Kidney epithelial cell (primary cell): ENCODE measurements at regions not wholly inside any gene's neighbourhood (a gene's known extent, or its start where the extent isn't known, plus 50 kb on each side); places are given as distances from the start of the nearest gene placed in this dataset.
A peak's percentile ranks its signal among the peaks of the same experiment; 100 is the strongest.
"Not testable (repeated sequence)": the region's sequence is repeated elsewhere in the genome, so short reads cannot be mapped to it uniquely, and the experiment has no call there.

Experiments
- DNase-seq: peaks from one replicate; pipeline ENCODE4 v3.0.0-alpha.2; 2010; ENCODE audit warnings: low read depth
- H3K27me3 ChIP-seq: 2 replicates; pipeline ENCODE4 v1.6.0; 2011; ENCODE audit warnings: low read length; ENCODE audit not compliant: control insufficient read depth, insufficient read depth
- H3K36me3 ChIP-seq: 2 replicates; pipeline ENCODE4 v1.5.1; 2011; ENCODE audit warnings: low read length; ENCODE audit not compliant: control insufficient read depth, insufficient read depth
- H3K4me3 ChIP-seq: 2 replicates; pipeline ENCODE4 v1.5.1; 2011; ENCODE audit warnings: low read depth, mild to moderate bottlenecking, control low read depth, low read length
- TF ChIP-seq, protein P1 (sequence below): IDR thresholded peaks from 2 replicates; pipeline ENCODE4 v1.5.1; 2011; ENCODE audit warnings: mild to moderate bottlenecking, moderate library complexity, low read length, control low read depth, inconsistent platforms; ENCODE audit not compliant: insufficient read depth, poor library complexity, severe bottlenecking

DNA sequence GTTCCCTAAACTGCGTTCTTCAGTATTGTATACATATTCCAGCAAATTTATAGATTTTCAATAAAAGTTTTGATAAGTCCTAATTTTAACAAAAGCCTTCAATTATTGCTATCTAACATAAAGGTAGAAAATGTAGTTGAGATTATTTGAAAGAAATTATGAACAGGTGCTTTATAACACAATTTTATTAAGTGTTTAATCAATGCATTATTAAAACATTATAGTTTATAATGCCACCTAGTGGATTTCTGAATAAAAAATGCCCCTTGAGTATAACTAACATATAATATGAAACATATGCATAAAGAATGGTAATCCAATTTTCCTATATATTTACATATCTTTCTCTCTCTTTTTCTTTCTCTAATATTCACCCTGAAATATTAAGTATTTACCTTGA is 515.3 kb downstream of the SLC6A15 start:
- TF ChIP-seq, protein P1, sequence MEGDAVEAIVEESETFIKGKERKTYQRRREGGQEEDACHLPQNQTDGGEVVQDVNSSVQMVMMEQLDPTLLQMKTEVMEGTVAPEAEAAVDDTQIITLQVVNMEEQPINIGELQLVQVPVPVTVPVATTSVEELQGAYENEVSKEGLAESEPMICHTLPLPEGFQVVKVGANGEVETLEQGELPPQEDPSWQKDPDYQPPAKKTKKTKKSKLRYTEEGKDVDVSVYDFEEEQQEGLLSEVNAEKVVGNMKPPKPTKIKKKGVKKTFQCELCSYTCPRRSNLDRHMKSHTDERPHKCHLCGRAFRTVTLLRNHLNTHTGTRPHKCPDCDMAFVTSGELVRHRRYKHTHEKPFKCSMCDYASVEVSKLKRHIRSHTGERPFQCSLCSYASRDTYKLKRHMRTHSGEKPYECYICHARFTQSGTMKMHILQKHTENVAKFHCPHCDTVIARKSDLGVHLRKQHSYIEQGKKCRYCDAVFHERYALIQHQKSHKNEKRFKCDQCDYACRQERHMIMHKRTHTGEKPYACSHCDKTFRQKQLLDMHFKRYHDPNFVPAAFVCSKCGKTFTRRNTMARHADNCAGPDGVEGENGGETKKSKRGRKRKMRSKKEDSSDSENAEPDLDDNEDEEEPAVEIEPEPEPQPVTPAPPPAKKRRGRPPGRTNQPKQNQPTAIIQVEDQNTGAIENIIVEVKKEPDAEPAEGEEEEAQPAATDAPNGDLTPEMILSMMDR: peak; percentile 7
- DNase-seq: no peak

DNA sequence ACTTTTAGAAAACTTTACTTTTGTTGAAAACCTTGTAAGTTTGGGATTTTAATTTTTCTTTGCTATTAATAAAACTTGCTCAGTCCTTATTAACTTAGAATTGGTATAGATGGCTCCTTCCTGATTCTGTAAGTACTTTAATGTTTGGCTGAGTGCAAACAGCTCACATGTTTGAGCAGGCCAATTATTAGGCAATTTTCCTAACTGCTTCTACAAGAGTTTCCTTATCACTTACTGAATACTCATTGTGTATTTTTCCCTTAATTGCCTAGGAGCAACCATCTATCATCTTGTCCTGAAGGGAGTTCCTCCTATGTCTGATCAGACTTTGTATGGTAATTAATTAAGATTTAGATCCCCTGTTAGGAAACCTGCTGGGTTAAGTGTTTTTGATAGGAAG is 521.4 kb downstream of the SLC6A15 start:
- not testable (repeated sequence) for H3K4me3 ChIP-seq, DNase-seq, H3K36me3 ChIP-seq, H3K27me3 ChIP-seq

More for the DNA sequence above, 515.3 kb downstream of the SLC6A15 start:
- Histone ChIP-seq H3K36me3 (no peaks in the 10 kb centered on the region), H3K27me3 (no peaks in the 10 kb centered on the region), H3K4me3 (no peak overlapping the region)

DNA sequence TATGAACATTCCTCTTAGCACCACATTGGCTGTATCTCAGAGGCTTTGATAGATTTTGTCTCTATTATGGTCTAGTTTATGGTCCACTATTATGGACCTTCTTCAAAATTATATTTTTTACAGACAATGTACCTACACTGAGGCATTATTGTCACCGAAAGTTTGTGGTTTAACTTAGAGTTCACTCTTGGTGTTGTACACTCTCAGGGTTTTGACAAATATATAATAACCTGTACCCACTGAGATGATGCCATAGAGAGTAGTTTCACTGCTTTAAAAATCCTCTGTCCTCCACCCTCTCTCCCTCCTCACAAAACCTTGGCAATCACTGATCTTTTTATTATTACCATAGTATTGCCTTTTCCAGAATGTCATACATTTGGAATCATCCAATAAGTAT is 528.2 kb downstream of the SLC6A15 start:
- TF ChIP-seq, protein P1: no peak
- DNase-seq: no peak
- H3K27me3 ChIP-seq: no peaks in the 10 kb centered on the region

DNA sequence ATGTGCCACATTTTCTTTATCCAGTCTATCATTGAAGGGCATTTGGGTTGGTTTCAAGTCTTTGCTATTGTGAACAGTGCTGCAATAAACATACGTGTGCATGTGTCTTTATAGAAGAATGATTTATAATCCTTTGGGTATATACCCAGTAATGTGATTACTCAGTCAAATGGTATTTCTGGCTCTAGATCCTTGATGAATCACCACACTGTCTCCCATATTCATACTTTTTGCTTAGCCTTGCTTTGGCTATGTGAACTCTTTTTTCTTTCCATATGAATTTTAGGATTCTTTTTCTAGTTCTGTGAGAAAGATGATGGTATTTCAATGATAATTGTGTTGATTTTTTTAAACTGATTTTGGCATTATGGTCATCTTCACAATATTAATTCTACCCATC is 530.1 kb downstream of the SLC6A15 start:
- H3K4me3 ChIP-seq, H3K27me3 ChIP-seq, H3K36me3 ChIP-seq: not testable (repeated sequence)
- DNase-seq: peak; percentile 1

More for the DNA sequence above, 528.2 kb downstream of the SLC6A15 start:
- H3K36me3 ChIP-seq: no peaks in the 10 kb centered on the region
- no peak overlapping the region for H3K4me3 ChIP-seq

DNA sequence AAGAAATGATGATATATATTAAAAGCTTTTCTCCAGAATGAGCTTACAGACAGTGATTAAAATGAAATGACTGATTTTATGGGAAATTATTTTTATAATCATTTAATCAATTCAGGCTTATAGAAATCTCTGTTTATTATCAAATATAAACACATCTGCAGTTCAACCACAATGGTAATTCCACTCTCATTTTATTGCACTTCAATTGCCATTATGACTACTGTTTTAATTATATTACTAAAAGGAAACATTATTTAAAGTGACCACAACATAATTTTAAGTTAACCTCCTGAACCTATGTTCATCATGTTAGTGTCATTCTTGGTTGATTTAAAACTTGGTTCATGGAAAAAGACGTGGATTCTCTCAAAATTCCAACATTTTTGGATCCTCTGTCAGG is 536.3 kb downstream of the SLC6A15 start:
- no peak for DNase-seq
- no peaks in the 10 kb centered on the region for H3K27me3 ChIP-seq
- no peaks in the 10 kb centered on the region for H3K36me3 ChIP-seq
- H3K4me3 ChIP-seq: no peak overlapping the region
- TF ChIP-seq, protein P1: no peak

DNA sequence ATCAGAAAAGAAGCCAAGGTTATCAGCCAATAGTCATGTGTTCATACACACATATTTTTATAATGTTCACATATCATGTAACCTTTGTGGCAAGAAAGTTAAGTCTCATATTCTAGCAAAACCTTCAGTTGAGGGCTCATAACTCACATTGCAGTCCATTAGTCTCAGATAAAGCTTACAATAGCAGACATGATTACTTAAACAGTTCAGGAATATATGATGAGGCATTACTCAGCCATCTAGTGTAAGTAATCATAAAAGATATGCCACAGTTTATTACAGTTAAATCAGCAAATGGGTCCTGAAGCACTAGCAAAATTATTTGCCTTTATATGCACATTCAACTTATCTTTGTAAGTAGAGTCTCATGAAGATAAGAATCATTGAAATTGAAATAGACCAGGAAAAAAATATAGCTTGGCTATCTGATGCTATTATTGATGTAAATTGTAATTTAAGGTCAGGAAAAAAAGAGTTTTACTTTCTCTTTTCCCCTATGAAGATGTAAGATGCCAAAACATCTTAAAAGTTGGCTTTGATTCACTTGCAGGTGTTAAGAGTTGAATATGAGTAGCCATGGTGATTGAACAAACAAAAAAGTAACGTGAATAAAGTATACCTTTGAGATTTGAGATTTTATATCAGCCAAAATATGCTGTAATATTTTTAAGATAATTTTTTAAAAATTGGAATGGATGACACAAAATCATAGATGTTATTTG is 537.0 kb downstream of the SLC6A15 start:
- Histone ChIP-seq H3K4me3 (no peak overlapping the region), H3K36me3 (no peaks in the 10 kb centered on the region), H3K27me3 (no peaks in the 10 kb centered on the region)
- TF ChIP-seq, protein P1: no peak
- DNase-seq: no peak

DNA sequence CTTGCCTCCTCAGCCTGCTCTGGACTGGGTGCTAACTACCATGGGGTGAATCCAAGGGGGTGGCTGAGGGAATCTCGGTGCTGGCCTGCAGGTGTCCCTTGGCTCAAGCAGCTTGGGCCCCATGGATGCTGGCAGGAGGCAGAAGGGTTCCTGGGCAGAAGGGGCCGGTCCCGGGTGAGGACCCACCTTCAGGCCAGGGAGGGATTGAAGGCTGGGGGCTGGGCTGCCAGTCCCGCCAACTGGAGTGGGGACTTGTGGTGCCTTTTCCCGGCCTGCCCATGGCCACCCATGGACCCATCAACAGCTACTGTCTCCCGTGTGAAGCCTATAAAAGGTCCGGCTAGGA is 550.1 kb downstream of the SLC6A15 start:
- Histone ChIP-seq H3K36me3 (no peaks in the 10 kb centered on the region), H3K27me3 (no peaks in the 10 kb centered on the region), H3K4me3 (no peak overlapping the region)
- TF ChIP-seq, protein P1: no peak
- DNase-seq: no peak
